GM23338 (cell line): ENCODE measurements at regions not wholly inside any gene's neighbourhood (a gene's known extent, or its start where the extent isn't known, plus 50 kb on each side); places are given as distances from the start of the nearest gene placed in this dataset.

Source experiments
- ATAC-seq: fragments of 200-7000 bp; cut with Tn5 transposase; 3 replicates; pipeline ENCODE4 v1.9.1; 2020
- DNase-seq: peaks from one replicate; pipeline ENCODE4 v3.0.0-alpha.2; 2015; ENCODE audit warnings: low spot score
- H2AFZ ChIP-seq: fragments of 200-600 bp; sonication (generic); 2 replicates; pipeline ENCODE4 v1.8.0; 2016; ENCODE audit warnings: antibody characterized with exemption, mild to moderate bottlenecking, moderate library complexity
- H3F3A ChIP-seq: fragments of 200-600 bp; sonication (generic); replicated peaks from 2 replicates; pipeline ENCODE4 v1.8.0; 2017; ENCODE audit warnings: antibody characterized with exemption, mixed run types, low read depth
- H3K27ac ChIP-seq: fragments of 200-600 bp; sonication (generic); 2 replicates; pipeline ENCODE4 v1.6.1; 2016; ENCODE audit warnings: low read depth
- H3K27me3 ChIP-seq: fragments of 200-600 bp; sonication (generic); 2 replicates; pipeline ENCODE4 v1.8.0; 2016; ENCODE audit warnings: mild to moderate bottlenecking, mixed run types, moderate library complexity; ENCODE audit not compliant: insufficient read depth
- H3K36me3 ChIP-seq: fragments of 200-600 bp; sonication (generic); 2 replicates; pipeline ENCODE4 v1.8.0; 2016; ENCODE audit warnings: mild to moderate bottlenecking; ENCODE audit not compliant: insufficient read depth
- H3K4me1 ChIP-seq: fragments of 200-600 bp; sonication (generic); 2 replicates; pipeline ENCODE4 v1.8.0; 2016; ENCODE audit warnings: mild to moderate bottlenecking, moderate library complexity; ENCODE audit not compliant: insufficient read depth
- H3K4me2 ChIP-seq: fragments of 200-600 bp; sonication (generic); 2 replicates; pipeline ENCODE4 v1.7.1; 2017; ENCODE audit warnings: mixed run types
- H3K4me3 ChIP-seq: fragments of 200-600 bp; sonication (generic); 2 replicates; pipeline ENCODE4 v1.6.1; 2016; ENCODE audit warnings: mixed run types
- H3K79me2 ChIP-seq: fragments of 200-600 bp; sonication (generic); replicated peaks from 2 replicates; pipeline ENCODE4 v1.8.0; 2017; ENCODE audit warnings: mild to moderate bottlenecking; ENCODE audit not compliant: insufficient read depth
- H3K9me2 ChIP-seq: fragments of 200-600 bp; sonication (generic); 2 replicates; pipeline ENCODE4 v1.8.0; 2017; ENCODE audit not compliant: insufficient read depth
- H4K20me1 ChIP-seq: fragments of 200-600 bp; sonication (generic); replicated peaks from 2 replicates; pipeline ENCODE4 v1.8.0; 2017; ENCODE audit warnings: mild to moderate bottlenecking; ENCODE audit not compliant: insufficient read depth
- H3K27ac Mint-ChIP-seq: 2 replicates; pipeline ENCODE4 v1.8.0; 2020; ENCODE audit warnings: inconsistent platforms, mild to moderate bottlenecking, moderate library complexity, mixed read lengths
- H3K27me3 Mint-ChIP-seq: 3 replicates; pipeline ENCODE4 v1.8.0; 2022; ENCODE audit warnings: low read depth, mild to moderate bottlenecking, moderate library complexity, mixed read lengths, inconsistent platforms; ENCODE audit not compliant: insufficient read depth, poor library complexity
- H3K36me3 Mint-ChIP-seq: 3 replicates; pipeline ENCODE4 v1.8.0; 2021; ENCODE audit warnings: low read depth, mild to moderate bottlenecking, inconsistent platforms, moderate library complexity, mixed read lengths
- H3K4me1 Mint-ChIP-seq: 3 replicates; pipeline ENCODE4 v1.8.0; 2020; ENCODE audit warnings: mild to moderate bottlenecking, inconsistent platforms, mixed read lengths
- H3K4me3 Mint-ChIP-seq: 3 replicates; pipeline ENCODE4 v1.8.0; 2021; ENCODE audit warnings: moderate library complexity, mild to moderate bottlenecking, inconsistent platforms, mixed read lengths
- H3K9me3 Mint-ChIP-seq: 3 replicates; pipeline ENCODE4 v1.8.0; 2020; ENCODE audit warnings: moderate library complexity, mild to moderate bottlenecking, inconsistent platforms, mixed read lengths
- CREB1 ChIP-seq: fragments of 250-450 bp; sonication (Bioruptor Pico); IDR thresholded peaks from 2 replicates; pipeline ENCODE4 v1.5.0; 2020; ENCODE audit warnings: low read depth, mild to moderate bottlenecking, moderate library complexity
- ETS1 ChIP-seq: IDR thresholded peaks from 2 replicates; pipeline ENCODE4 v1.6.1; 2016; ENCODE audit warnings: antibody characterized with exemption
- EZH2 ChIP-seq: fragments of 200-600 bp; sonication (generic); IDR thresholded peaks from one replicate; pipeline ENCODE4 v1.8.0; 2017; ENCODE audit warnings: antibody characterized with exemption, mild to moderate bottlenecking, low read depth; ENCODE audit not compliant: unreplicated experiment
- EZH2phosphoT487 ChIP-seq: fragments of 200-600 bp; sonication (generic); IDR thresholded peaks from one replicate; pipeline ENCODE4 v1.8.1; 2018; ENCODE audit warnings: antibody characterized with exemption; ENCODE audit not compliant: unreplicated experiment
- JUNB ChIP-seq: IDR thresholded peaks from one replicate; pipeline ENCODE4 v1.6.1; 2016; ENCODE audit warnings: antibody characterized with exemption; ENCODE audit not compliant: unreplicated experiment
- NANOG ChIP-seq: IDR thresholded peaks from 2 replicates; pipeline ENCODE4 v1.6.1; 2016; ENCODE audit warnings: antibody characterized with exemption, borderline replicate concordance
- POLR2AphosphoS5 ChIP-seq: IDR thresholded peaks from 2 replicates; pipeline ENCODE4 v1.6.1; 2016; ENCODE audit warnings: antibody characterized with exemption, low read depth
- REST ChIP-seq: IDR thresholded peaks from one replicate; pipeline ENCODE4 v1.6.1; 2018; ENCODE audit warnings: antibody characterized with exemption; ENCODE audit not compliant: unreplicated experiment
- STAT1 ChIP-seq: IDR thresholded peaks from one replicate; pipeline ENCODE4 v1.6.1; 2016; ENCODE audit warnings: antibody characterized with exemption; ENCODE audit not compliant: unreplicated experiment
- ZNF114 ChIP-seq: fragments of 250-450 bp; sonication (Bioruptor Pico); IDR thresholded peaks from 2 replicates; pipeline ENCODE4 v1.5.0; 2020; ENCODE audit warnings: mild to moderate bottlenecking, moderate library complexity
- ZNF331 ChIP-seq: fragments of 250-450 bp; sonication (Bioruptor Pico); IDR thresholded peaks from 2 replicates; pipeline ENCODE4 v1.5.0; 2020; ENCODE audit warnings: low read depth, mild to moderate bottlenecking, moderate library complexity
- TF ChIP-seq, protein P1 (sequence below), 2 experiments: fragments of 200-600 bp in 1 of 2; sonication (generic) in 1 of 2; conservative IDR thresholded peaks; 2 replicates each; pipeline versions ENCODE4 v1.5.1 to v1.6.1; 2016 to 2017; ENCODE audit warnings: antibody characterized with exemption in 2 of 2, low read depth in 2 of 2, mild to moderate bottlenecking in 2 of 2, moderate library complexity in 1 of 2
- TF ChIP-seq, protein P2 (sequence below): fragments of 250-450 bp; sonication (Bioruptor Pico); IDR thresholded peaks from 2 replicates; pipeline ENCODE4 v1.5.0; 2020; ENCODE audit warnings: mild to moderate bottlenecking, moderate library complexity

DNA sequence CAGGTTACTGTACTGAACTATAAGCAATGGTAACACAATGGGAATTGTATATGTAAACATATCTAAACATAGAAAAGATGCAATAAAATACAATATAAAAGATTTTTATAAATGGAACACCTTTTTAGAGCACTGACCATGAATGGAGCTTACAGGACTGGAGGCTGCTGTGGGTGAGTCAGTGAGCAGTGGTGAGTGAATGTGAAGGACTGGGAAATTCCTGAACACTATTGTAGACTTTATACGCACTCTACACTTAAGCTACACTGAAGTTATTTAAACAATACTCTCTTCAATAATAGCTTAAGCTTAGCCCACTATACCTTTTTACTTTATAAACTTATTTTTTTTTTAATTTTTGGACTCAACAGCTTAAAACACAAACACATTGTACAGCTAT lies 313.5 kb downstream of the KCNC2 start:
- H3K27ac Mint-ChIP-seq: no peak overlapping the region
- Histone ChIP-seq H4K20me1 (no peaks in the 10 kb centered on the region), H3K4me2 (no peak overlapping the region), H3K79me2 (no peaks in the 10 kb centered on the region), H3F3A (no peaks in the 10 kb centered on the region), H3K9me2 (no peaks in the 10 kb centered on the region), H3K4me1 (no peaks in the 10 kb centered on the region), H3K36me3 (no peaks in the 10 kb centered on the region), H3K27me3 (no peaks in the 10 kb centered on the region), H3K4me3 (no peak overlapping the region), H2AFZ (no peak overlapping the region), H3K27ac (no peak overlapping the region)
- peaks cover 8% of the 10 kb centered on the region; the same call in 2 of the 3 replicates for H3K4me1 Mint-ChIP-seq
- no peak overlapping the region for H3K4me3 Mint-ChIP-seq
- H3K27me3 Mint-ChIP-seq: no peaks in the 10 kb centered on the region
- H3K36me3 Mint-ChIP-seq: no peaks in the 10 kb centered on the region
- ATAC-seq (no peak), DNase-seq (no peak)
- TF ChIP-seq NANOG (no peak), ZNF331 (no peak), JUNB (no peak), POLR2AphosphoS5 (no peak), REST (no peak), STAT1 (no peak), EZH2phosphoT487 (no peak), CREB1 (CRISPR knock-in tag) (no peak), ZNF114 (no peak), ETS1 (no peak), EZH2 (no peak)
- TF ChIP-seq, protein P1, sequence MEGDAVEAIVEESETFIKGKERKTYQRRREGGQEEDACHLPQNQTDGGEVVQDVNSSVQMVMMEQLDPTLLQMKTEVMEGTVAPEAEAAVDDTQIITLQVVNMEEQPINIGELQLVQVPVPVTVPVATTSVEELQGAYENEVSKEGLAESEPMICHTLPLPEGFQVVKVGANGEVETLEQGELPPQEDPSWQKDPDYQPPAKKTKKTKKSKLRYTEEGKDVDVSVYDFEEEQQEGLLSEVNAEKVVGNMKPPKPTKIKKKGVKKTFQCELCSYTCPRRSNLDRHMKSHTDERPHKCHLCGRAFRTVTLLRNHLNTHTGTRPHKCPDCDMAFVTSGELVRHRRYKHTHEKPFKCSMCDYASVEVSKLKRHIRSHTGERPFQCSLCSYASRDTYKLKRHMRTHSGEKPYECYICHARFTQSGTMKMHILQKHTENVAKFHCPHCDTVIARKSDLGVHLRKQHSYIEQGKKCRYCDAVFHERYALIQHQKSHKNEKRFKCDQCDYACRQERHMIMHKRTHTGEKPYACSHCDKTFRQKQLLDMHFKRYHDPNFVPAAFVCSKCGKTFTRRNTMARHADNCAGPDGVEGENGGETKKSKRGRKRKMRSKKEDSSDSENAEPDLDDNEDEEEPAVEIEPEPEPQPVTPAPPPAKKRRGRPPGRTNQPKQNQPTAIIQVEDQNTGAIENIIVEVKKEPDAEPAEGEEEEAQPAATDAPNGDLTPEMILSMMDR (conservative IDR thresholded peaks at IDR 0.05; ENCODE audit: low read depth in 2 of 2): no peak
- TF ChIP-seq, protein P2, sequence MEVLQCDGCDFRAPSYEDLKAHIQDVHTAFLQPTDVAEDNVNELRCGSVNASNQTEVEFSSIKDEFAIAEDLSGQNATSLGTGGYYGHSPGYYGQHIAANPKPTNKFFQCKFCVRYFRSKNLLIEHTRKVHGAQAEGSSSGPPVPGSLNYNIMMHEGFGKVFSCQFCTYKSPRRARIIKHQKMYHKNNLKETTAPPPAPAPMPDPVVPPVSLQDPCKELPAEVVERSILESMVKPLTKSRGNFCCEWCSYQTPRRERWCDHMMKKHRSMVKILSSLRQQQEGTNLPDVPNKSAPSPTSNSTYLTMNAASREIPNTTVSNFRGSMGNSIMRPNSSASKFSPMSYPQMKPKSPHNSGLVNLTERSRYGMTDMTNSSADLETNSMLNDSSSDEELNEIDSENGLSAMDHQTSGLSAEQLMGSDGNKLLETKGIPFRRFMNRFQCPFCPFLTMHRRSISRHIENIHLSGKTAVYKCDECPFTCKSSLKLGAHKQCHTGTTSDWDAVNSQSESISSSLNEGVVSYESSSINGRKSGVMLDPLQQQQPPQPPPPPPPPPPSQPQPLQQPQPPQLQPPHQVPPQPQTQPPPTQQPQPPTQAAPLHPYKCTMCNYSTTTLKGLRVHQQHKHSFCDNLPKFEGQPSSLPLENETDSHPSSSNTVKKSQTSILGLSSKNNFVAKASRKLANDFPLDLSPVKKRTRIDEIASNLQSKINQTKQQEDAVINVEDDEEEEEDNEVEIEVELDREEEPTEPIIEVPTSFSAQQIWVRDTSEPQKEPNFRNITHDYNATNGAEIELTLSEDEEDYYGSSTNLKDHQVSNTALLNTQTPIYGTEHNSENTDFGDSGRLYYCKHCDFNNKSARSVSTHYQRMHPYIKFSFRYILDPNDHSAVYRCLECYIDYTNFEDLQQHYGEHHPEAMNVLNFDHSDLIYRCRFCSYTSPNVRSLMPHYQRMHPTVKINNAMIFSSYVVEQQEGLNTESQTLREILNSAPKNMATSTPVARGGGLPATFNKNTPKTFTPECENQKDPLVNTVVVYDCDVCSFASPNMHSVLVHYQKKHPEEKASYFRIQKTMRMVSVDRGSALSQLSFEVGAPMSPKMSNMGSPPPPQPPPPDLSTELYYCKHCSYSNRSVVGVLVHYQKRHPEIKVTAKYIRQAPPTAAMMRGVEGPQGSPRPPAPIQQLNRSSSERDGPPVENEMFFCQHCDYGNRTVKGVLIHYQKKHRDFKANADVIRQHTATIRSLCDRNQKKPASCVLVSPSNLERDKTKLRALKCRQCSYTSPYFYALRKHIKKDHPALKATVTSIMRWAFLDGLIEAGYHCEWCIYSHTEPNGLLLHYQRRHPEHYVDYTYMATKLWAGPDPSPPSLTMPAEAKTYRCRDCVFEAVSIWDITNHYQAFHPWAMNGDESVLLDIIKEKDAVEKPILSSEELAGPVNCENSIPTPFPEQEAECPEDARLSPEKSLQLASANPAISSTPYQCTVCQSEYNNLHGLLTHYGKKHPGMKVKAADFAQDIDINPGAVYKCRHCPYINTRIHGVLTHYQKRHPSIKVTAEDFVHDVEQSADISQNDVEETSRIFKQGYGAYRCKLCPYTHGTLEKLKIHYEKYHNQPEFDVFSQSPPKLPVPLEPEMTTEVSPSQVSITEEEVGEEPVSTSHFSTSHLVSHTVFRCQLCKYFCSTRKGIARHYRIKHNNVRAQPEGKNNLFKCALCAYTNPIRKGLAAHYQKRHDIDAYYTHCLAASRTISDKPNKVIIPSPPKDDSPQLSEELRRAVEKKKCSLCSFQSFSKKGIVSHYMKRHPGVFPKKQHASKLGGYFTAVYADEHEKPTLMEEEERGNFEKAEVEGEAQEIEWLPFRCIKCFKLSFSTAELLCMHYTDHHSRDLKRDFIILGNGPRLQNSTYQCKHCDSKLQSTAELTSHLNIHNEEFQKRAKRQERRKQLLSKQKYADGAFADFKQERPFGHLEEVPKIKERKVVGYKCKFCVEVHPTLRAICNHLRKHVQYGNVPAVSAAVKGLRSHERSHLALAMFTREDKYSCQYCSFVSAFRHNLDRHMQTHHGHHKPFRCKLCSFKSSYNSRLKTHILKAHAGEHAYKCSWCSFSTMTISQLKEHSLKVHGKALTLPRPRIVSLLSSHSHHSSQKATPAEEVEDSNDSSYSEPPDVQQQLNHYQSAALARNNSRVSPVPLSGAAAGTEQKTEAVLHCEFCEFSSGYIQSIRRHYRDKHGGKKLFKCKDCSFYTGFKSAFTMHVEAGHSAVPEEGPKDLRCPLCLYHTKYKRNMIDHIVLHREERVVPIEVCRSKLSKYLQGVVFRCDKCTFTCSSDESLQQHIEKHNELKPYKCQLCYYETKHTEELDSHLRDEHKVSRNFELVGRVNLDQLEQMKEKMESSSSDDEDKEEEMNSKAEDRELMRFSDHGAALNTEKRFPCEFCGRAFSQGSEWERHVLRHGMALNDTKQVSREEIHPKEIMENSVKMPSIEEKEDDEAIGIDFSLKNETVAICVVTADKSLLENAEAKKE: no peak
- H3K9me3 Mint-ChIP-seq: no peaks in the 10 kb centered on the region
